Transverse colon (tissue), 4 donors: ENCODE measurements at regions not wholly inside any gene's neighbourhood (a gene's known extent, or its start where the extent isn't known, plus 50 kb on each side); places are given as distances from the start of the nearest gene placed in this dataset.

Source experiments
- DNase-seq: peaks from one replicate; pipeline ENCODE4 v3.0.0-alpha.2; 2019
- H3K27ac ChIP-seq, 4 donors: fragments of 200-600 bp; sonication (generic); 2 replicates each; pipeline ENCODE4 v1.5.1; 2016 to 2018; ENCODE audit warnings: inconsistent platforms in 4 of 4
- H3K27me3 ChIP-seq: fragments of 200-600 bp; sonication (generic); 2 replicates; pipeline ENCODE4 v1.5.1; 2017; ENCODE audit warnings: inconsistent platforms
- H3K36me3 ChIP-seq, 4 donors: fragments of 200-600 bp; sonication (generic); 2 replicates each; pipeline ENCODE4 v1.5.1; 2017 to 2019; ENCODE audit warnings: inconsistent platforms in 4 of 4
- H3K4me1 ChIP-seq, 4 donors: fragments of 200-600 bp; sonication (generic); 2 replicates each; pipeline ENCODE4 v1.5.1; 2017 to 2020; ENCODE audit warnings: inconsistent platforms in 4 of 4
- H3K4me3 ChIP-seq, 4 donors: fragments of 200-600 bp; sonication (generic); 1 replicate in 1 of 4; 2 replicates in 3 of 4; pipeline versions ENCODE4 v1.5.1 to v1.6.1; 2017 to 2019; ENCODE audit warnings: inconsistent platforms in 4 of 4
- H3K9me3 ChIP-seq, 2 donors: fragments of 200-600 bp; sonication (generic); 2 replicates each; pipeline ENCODE4 v1.5.1; 2017 to 2019; ENCODE audit warnings: inconsistent platforms in 2 of 2
- CTCF ChIP-seq, 5 experiments: fragments of 200-600 bp in 3 of 5; fragments of 450-650 bp in 2 of 5; sonication (generic) in 3 of 5; IDR thresholded peaks; 1 replicate in 2 of 5; 2 replicates in 3 of 5; pipeline ENCODE4 v1.5.1; 2016 to 2017; ENCODE audit warnings: antibody characterized with exemption in 5 of 5, inconsistent platforms in 3 of 5, mild to moderate bottlenecking in 2 of 5, moderate library complexity in 1 of 5
- EP300 ChIP-seq: sonication (generic); formaldehyde crosslinking; IDR thresholded peaks from one replicate; pipeline ENCODE4 v1.6.1; 2017; ENCODE audit warnings: antibody characterized with exemption, low read depth
- POLR2A ChIP-seq: fragments of 450-650 bp; IDR thresholded peaks from one replicate; pipeline ENCODE4 v1.6.1; 2016; ENCODE audit warnings: antibody characterized with exemption, mild to moderate bottlenecking, moderate library complexity
- POLR2AphosphoS5 ChIP-seq, 3 donors: sonication (generic); formaldehyde crosslinking; IDR thresholded peaks; one replicate each; pipeline ENCODE4 v1.6.1; 2016; ENCODE audit warnings: antibody characterized with exemption in 3 of 3
- WGBS, 2 donors: methylation state at CpG; one replicate each; pipeline ENCODE4 v1.1.5; 2018; ENCODE audit warnings: low coverage in 1 of 2; 5-methylcytosine and 5-hydroxymethylcytosine counted together
- in situ Hi-C, 4 donors: fragments of 200-750 bp; cut with MboI; loops; one replicate each; pipeline versions ENCODE4 v1.15.0 to v1.15.1; 2017; ENCODE audit warnings: low sequenced_read_pairs in 3 of 4, low pct_ligation_motif_present in 1 of 4, low pct_unique_long_range_greater_than_20kb in 1 of 4
- intact Hi-C: fragments of 100-400 bp; cut with DNase I; formaldehyde crosslinking; loops from one replicate; pipeline ENCODE4 v1.15.1; 2023; ENCODE audit warnings: low total_unique reads

- no peaks in the 10 kb centered on the region for H3K9me3 ChIP-seq
- no peak for DNase-seq
- in situ Hi-C loops, result no loop called here
- no peaks in the 10 kb centered on the region for H3K27me3 ChIP-seq
- no peaks in the 10 kb centered on the region for H3K36me3 ChIP-seq
- no peak overlapping the region for H3K27ac ChIP-seq
- H3K4me3 ChIP-seq, result no peak overlapping the region
- 74 to 75% methylated on average over 4 of the region's 4 CpGs for WGBS, 2 donors
- TF ChIP-seq EP300 (no peak), POLR2A (no peak), CTCF (IDR thresholded peaks at IDR 0.05) (no peak), POLR2AphosphoS5 (IDR thresholded peaks at IDR 0.05) (no peak)
- no peaks in the 10 kb centered on the region for H3K4me1 ChIP-seq
- intact Hi-C loops, result no loop called here
Measured at GRCh38 chr2:183459466-183459865, 335.2 kb downstream of the NUP35 start.

GRCh38 chr2:183463821-183464220 lies 339.6 kb downstream of the NUP35 start:
- no peak for DNase-seq
- no peak overlapping the region for H3K27ac ChIP-seq
- intact Hi-C loops (no loop called here), in situ Hi-C loops (no loop called here)
- no peak for TF ChIP-seq CTCF (IDR thresholded peaks at IDR 0.05)
- no peak for TF ChIP-seq POLR2AphosphoS5 (IDR thresholded peaks at IDR 0.05)
- TF ChIP-seq EP300, result no peak
- no peak for TF ChIP-seq POLR2A
- no peaks in the 10 kb centered on the region for H3K9me3 ChIP-seq
- H3K4me3 ChIP-seq, result no peak overlapping the region
- no peaks in the 10 kb centered on the region for H3K4me1 ChIP-seq
- H3K27me3 ChIP-seq, result no peaks in the 10 kb centered on the region
- 85 to 93% methylated on average over 1 of the region's 1 CpG for WGBS, 2 donors
- H3K36me3 ChIP-seq, result no peaks in the 10 kb centered on the region

- intact Hi-C loops, result no loop called here
- H3K4me1 ChIP-seq, result no peaks in the 10 kb centered on the region
- no peak for TF ChIP-seq POLR2AphosphoS5 (IDR thresholded peaks at IDR 0.05)
- no peak for TF ChIP-seq CTCF (IDR thresholded peaks at IDR 0.05)
- no peak for TF ChIP-seq EP300
- no peak for TF ChIP-seq POLR2A
Measured at GRCh38 chr2:183465048-183465447, 340.8 kb downstream of the NUP35 start.

GRCh38 chr2:183474912-183475695 lies 350.9 kb downstream of the NUP35 start:
- in situ Hi-C loops, result no loop called here
- no peak for DNase-seq

More at GRCh38 chr2:183465048-183465447, 340.8 kb downstream of the NUP35 start:
- no peak for DNase-seq
- Histone ChIP-seq H3K4me3 (no peak overlapping the region), H3K36me3 (no peaks in the 10 kb centered on the region), H3K27ac (no peak overlapping the region), H3K9me3 (no peaks in the 10 kb centered on the region), H3K27me3 (no peaks in the 10 kb centered on the region)
- in situ Hi-C loops, result no loop called here

More at GRCh38 chr2:183474912-183475695, 350.9 kb downstream of the NUP35 start:
- H3K9me3 ChIP-seq, result no peaks in the 10 kb centered on the region
- H3K27ac ChIP-seq, result no peak overlapping the region
- intact Hi-C loops, result no loop called here
- 74 to 83% methylated on average over 8 to 10 of the region's 10 CpGs for WGBS, 2 donors
- no peaks in the 10 kb centered on the region for H3K4me1 ChIP-seq
- no peak overlapping the region for H3K4me3 ChIP-seq
- TF ChIP-seq POLR2AphosphoS5 (IDR thresholded peaks at IDR 0.05) (no peak), CTCF (IDR thresholded peaks at IDR 0.05) (no peak), POLR2A (no peak), EP300 (no peak)
- H3K36me3 ChIP-seq, result no peaks in the 10 kb centered on the region
- no peaks in the 10 kb centered on the region for H3K27me3 ChIP-seq
